B cell (primary cell): ENCODE measurements at regions not wholly inside any gene's neighbourhood (a gene's known extent, or its start where the extent isn't known, plus 50 kb on each side); places are given as distances from the start of the nearest gene placed in this dataset.

Source experiments
- EZH2 ChIP-seq: IDR thresholded peaks from 2 replicates; pipeline ENCODE4 v1.6.1; 2012; ENCODE audit warnings: borderline replicate concordance, low read depth, mild to moderate bottlenecking, moderate library complexity, low read length; ENCODE audit not compliant: insufficient read depth, poor library complexity, severe bottlenecking
- TF ChIP-seq, protein P1 (sequence below): fragments of 200-600 bp; IDR thresholded peaks from one replicate; pipeline ENCODE4 v1.8.0; 2022; ENCODE audit warnings: antibody characterized with exemption, mild to moderate bottlenecking

DNA sequence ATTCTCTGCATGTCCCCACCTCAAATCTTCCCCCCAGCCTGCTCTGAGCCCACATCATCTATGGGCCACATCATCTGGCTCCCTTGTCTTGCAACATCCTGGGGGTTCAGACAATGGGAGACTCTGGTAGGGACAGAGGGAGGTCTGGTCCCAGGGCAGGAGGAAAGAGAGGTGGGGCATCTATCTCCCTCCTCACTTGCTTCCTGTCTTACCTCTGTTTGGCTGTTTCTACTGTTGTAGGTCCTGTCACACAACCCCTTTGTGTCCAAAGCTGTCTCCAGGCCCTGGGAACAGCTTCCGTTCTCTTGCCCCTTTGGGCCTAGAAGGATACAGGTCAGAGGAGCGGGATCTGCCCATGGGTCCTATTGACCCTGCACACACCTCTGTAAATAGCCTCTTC, 227.2 kb downstream of the NSG2 start:
- no peak for TF ChIP-seq EZH2
- TF ChIP-seq, protein P1, sequence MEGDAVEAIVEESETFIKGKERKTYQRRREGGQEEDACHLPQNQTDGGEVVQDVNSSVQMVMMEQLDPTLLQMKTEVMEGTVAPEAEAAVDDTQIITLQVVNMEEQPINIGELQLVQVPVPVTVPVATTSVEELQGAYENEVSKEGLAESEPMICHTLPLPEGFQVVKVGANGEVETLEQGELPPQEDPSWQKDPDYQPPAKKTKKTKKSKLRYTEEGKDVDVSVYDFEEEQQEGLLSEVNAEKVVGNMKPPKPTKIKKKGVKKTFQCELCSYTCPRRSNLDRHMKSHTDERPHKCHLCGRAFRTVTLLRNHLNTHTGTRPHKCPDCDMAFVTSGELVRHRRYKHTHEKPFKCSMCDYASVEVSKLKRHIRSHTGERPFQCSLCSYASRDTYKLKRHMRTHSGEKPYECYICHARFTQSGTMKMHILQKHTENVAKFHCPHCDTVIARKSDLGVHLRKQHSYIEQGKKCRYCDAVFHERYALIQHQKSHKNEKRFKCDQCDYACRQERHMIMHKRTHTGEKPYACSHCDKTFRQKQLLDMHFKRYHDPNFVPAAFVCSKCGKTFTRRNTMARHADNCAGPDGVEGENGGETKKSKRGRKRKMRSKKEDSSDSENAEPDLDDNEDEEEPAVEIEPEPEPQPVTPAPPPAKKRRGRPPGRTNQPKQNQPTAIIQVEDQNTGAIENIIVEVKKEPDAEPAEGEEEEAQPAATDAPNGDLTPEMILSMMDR = no peak
